ENCODE measurements at regions not wholly inside any gene's neighbourhood (a gene's known extent, or its start where the extent isn't known, plus 50 kb on each side); places are given as distances from the start of the nearest gene placed in this dataset.

- no peaks in the 10 kb centered on the region for H3K4me1 ChIP-seq (ENCODE audit: control insufficient read depth, low read length)
- H3K27me3 ChIP-seq (ENCODE audit: control insufficient read depth, low read length) = peaks cover 2% of the 10 kb centered on the region; the same call in 1 of the 2 replicates
- no peaks in the 10 kb centered on the region for H3K9me3 ChIP-seq (ENCODE audit: control insufficient read depth, insufficient read depth, low read length)
- H3K4me2 ChIP-seq (ENCODE audit: low read length) = no peak overlapping the region
- no peaks in the 10 kb centered on the region for H3K79me2 ChIP-seq (ENCODE audit: control insufficient read depth, low read length)
- no peaks in the 10 kb centered on the region for H3F3A ChIP-seq (ENCODE audit: control insufficient read depth, insufficient read depth)
- H3K4me3 ChIP-seq (ENCODE audit: low read length) = no peak overlapping the region
- no peaks in the 10 kb centered on the region for H3K9me2 ChIP-seq (replicated peaks; ENCODE audit: control insufficient read depth, low read length)
- no peaks in the 10 kb centered on the region for H3K36me3 ChIP-seq (ENCODE audit: control insufficient read depth, low read length)
- no peak overlapping the region for H3K27ac ChIP-seq (ENCODE audit: low read depth, low read length)
- TF ChIP-seq EZH2phosphoT487 (IDR thresholded peaks at IDR 0.05; ENCODE audit: borderline replicate concordance, low read length) = no peak
- TF ChIP-seq CTCF (IDR thresholded peaks at IDR 0.05; ENCODE audit: low read depth, low read length, poor library complexity, severe bottlenecking) = no peak
- H4K20me1 ChIP-seq (ENCODE audit: control insufficient read depth, insufficient read depth, low read depth, low read length) = no peaks in the 10 kb centered on the region
These were observed 390.8 kb downstream of the HNRNPD start for GRCh38 chr4:81982846-81983540.

- TF ChIP-seq CTCF (IDR thresholded peaks at IDR 0.05; ENCODE audit: low read depth, low read length, poor library complexity, severe bottlenecking) (no peak), EZH2phosphoT487 (IDR thresholded peaks at IDR 0.05; ENCODE audit: borderline replicate concordance, low read length) (no peak)
- no peaks in the 10 kb centered on the region for H3K9me2 ChIP-seq (replicated peaks; ENCODE audit: control insufficient read depth, low read length)
- peaks cover 2% of the 10 kb centered on the region; the same call in 1 of the 2 replicates for H3K27me3 ChIP-seq (ENCODE audit: control insufficient read depth, low read length)
- H3K4me2 ChIP-seq (ENCODE audit: low read length) = no peak overlapping the region
- H4K20me1 ChIP-seq (ENCODE audit: control insufficient read depth, insufficient read depth, low read depth, low read length) = no peaks in the 10 kb centered on the region
- no peaks in the 10 kb centered on the region for H3K36me3 ChIP-seq (ENCODE audit: control insufficient read depth, low read length)
- H3F3A ChIP-seq (ENCODE audit: control insufficient read depth, insufficient read depth) = no peaks in the 10 kb centered on the region
- H3K4me1 ChIP-seq (ENCODE audit: control insufficient read depth, low read length) = no peaks in the 10 kb centered on the region
- H3K4me3 ChIP-seq (ENCODE audit: low read length) = no peak overlapping the region
- no peak overlapping the region for H3K27ac ChIP-seq (ENCODE audit: low read depth, low read length)
- H3K9me3 ChIP-seq (ENCODE audit: control insufficient read depth, insufficient read depth, low read length) = no peaks in the 10 kb centered on the region
- no peaks in the 10 kb centered on the region for H3K79me2 ChIP-seq (ENCODE audit: control insufficient read depth, low read length)
These were observed 392.6 kb downstream of the HNRNPD start for GRCh38 chr4:81981218-81981617.

- Histone ChIP-seq H3K27ac (ENCODE audit: low read depth, low read length) (no peak overlapping the region), H3F3A (ENCODE audit: control insufficient read depth, insufficient read depth) (no peaks in the 10 kb centered on the region), H3K9me2 (replicated peaks; ENCODE audit: control insufficient read depth, low read length) (no peaks in the 10 kb centered on the region), H3K9me3 (ENCODE audit: control insufficient read depth, insufficient read depth, low read length) (no peaks in the 10 kb centered on the region), H4K20me1 (ENCODE audit: control insufficient read depth, insufficient read depth, low read depth, low read length) (no peaks in the 10 kb centered on the region), H3K27me3 (ENCODE audit: control insufficient read depth, low read length) (0 out of 2 replicates have a peak, but pooled peaks cover 3% of the 10 kb centered on the region), H3K4me3 (ENCODE audit: low read length) (no peak overlapping the region), H3K79me2 (ENCODE audit: control insufficient read depth, low read length) (no peaks in the 10 kb centered on the region), H3K4me2 (ENCODE audit: low read length) (no peak overlapping the region), H3K4me1 (ENCODE audit: control insufficient read depth, low read length) (no peaks in the 10 kb centered on the region), H3K36me3 (ENCODE audit: control insufficient read depth, low read length) (no peaks in the 10 kb centered on the region)
- TF ChIP-seq EZH2phosphoT487 (IDR thresholded peaks at IDR 0.05; ENCODE audit: borderline replicate concordance, low read length) (no peak), CTCF (IDR thresholded peaks at IDR 0.05; ENCODE audit: low read depth, low read length, poor library complexity, severe bottlenecking) (no peak)
These were observed 399.3 kb downstream of the HNRNPD start for GRCh38 chr4:81974523-81974922.

Measured in DOHH2 (cell line).